ENCODE measurements at regions not wholly inside any gene's neighbourhood (a gene's known extent, or its start where the extent isn't known, plus 50 kb on each side); places are given as distances from the start of the nearest gene placed in this dataset.

GRCh38 chr11:23403210-23404185, 543.2 kb upstream of the CCDC179 start:
- H3K4me1 ChIP-seq = no peaks in the 10 kb centered on the region
- in situ Hi-C loops (cut with MboI; ENCODE audit: low sequenced_read_pairs in 4 of 4) = no loop called here
- H3K36me3 ChIP-seq = no peaks in the 10 kb centered on the region
- H3K27ac ChIP-seq = no peak overlapping the region
- no peak for ATAC-seq
- TF ChIP-seq POLR2A (IDR thresholded peaks at IDR 0.05) = no peak
- TF ChIP-seq, protein P1, sequence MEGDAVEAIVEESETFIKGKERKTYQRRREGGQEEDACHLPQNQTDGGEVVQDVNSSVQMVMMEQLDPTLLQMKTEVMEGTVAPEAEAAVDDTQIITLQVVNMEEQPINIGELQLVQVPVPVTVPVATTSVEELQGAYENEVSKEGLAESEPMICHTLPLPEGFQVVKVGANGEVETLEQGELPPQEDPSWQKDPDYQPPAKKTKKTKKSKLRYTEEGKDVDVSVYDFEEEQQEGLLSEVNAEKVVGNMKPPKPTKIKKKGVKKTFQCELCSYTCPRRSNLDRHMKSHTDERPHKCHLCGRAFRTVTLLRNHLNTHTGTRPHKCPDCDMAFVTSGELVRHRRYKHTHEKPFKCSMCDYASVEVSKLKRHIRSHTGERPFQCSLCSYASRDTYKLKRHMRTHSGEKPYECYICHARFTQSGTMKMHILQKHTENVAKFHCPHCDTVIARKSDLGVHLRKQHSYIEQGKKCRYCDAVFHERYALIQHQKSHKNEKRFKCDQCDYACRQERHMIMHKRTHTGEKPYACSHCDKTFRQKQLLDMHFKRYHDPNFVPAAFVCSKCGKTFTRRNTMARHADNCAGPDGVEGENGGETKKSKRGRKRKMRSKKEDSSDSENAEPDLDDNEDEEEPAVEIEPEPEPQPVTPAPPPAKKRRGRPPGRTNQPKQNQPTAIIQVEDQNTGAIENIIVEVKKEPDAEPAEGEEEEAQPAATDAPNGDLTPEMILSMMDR (IDR thresholded peaks at IDR 0.05 in 4 of 5, conservative IDR thresholded peaks at IDR 0.05 in 1 of 5) = no peak
- H3K9me3 ChIP-seq = no peaks in the 10 kb centered on the region
- intact Hi-C loops (cut with DNase I; ENCODE audit: low total_unique reads) = no loop called here
- no peak for DNase-seq
- no peaks in the 10 kb centered on the region for H3K27me3 ChIP-seq
- no peak overlapping the region for H3K4me3 ChIP-seq

- intact Hi-C loops (cut with DNase I; ENCODE audit: low total_unique reads) (no loop called here), in situ Hi-C loops (cut with MboI; ENCODE audit: low sequenced_read_pairs in 4 of 4) (no loop called here)
- ATAC-seq (no peak), DNase-seq (no peak)
- H3K27ac ChIP-seq = no peak overlapping the region
- H3K27me3 ChIP-seq = no peaks in the 10 kb centered on the region
- H3K4me3 ChIP-seq = no peak overlapping the region
- H3K36me3 ChIP-seq = no peaks in the 10 kb centered on the region
- TF ChIP-seq POLR2A (IDR thresholded peaks at IDR 0.05) = no peak
- TF ChIP-seq, protein P1 (IDR thresholded peaks at IDR 0.05 in 4 of 5, conservative IDR thresholded peaks at IDR 0.05 in 1 of 5) = no peak
- no peaks in the 10 kb centered on the region for H3K9me3 ChIP-seq
- H3K4me1 ChIP-seq = no peaks in the 10 kb centered on the region
Observed at GRCh38 chr11:23404225-23405160, 544.2 kb upstream of the CCDC179 start.

- H3K36me3 ChIP-seq = no peaks in the 10 kb centered on the region
- no peaks in the 10 kb centered on the region for H3K4me1 ChIP-seq
- DNase-seq (no peak), ATAC-seq (no peak)
- no peaks in the 10 kb centered on the region for H3K27me3 ChIP-seq
- TF ChIP-seq, protein P1 (IDR thresholded peaks at IDR 0.05 in 4 of 5, conservative IDR thresholded peaks at IDR 0.05 in 1 of 5) = no peak
- no peak for TF ChIP-seq POLR2A (IDR thresholded peaks at IDR 0.05)
- in situ Hi-C loops (cut with MboI; ENCODE audit: low sequenced_read_pairs in 4 of 4) (no loop called here), intact Hi-C loops (cut with DNase I; ENCODE audit: low total_unique reads) (no loop called here)
- no peaks in the 10 kb centered on the region for H3K9me3 ChIP-seq
- H3K27ac ChIP-seq = no peak overlapping the region
- no peak overlapping the region for H3K4me3 ChIP-seq
Observed at GRCh38 chr11:23405350-23405937, 545.2 kb upstream of the CCDC179 start.

DNA sequence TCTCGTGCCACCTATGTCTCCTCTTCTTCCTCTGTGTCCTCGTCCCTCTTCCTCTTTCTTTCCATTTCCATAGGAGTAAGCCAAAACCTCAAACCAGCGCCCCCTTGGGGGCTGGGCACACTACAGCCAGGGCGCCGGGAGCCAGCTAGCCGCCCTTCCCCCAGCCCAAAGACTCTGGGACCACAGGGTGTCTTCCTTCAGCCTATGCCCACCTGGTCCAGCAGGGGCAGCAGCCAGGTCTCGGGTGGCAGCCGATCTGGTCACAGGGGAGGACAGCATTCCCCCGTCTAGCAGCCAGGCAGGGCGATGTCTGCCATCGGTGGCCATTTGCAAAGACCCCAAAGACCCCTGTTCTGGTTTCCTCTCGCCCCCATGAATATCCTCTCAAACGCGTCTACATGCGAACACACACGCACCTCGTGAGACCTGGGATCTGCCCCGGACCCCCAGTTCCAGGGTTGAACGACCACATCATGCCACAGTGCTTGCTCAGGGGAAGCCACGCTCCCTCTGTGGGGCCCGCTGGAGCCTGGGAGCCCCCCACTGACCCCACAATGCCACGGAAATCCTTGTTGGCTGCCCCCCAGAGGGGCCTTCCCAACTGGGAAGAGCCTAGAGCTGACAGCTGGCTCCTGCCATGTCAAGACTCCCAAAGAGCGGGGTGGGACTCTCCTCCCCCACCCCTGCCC, 546.0 kb upstream of the CCDC179 start:
- no peaks in the 10 kb centered on the region for H3K36me3 ChIP-seq
- no peaks in the 10 kb centered on the region for H3K9me3 ChIP-seq
- ATAC-seq (no peak), DNase-seq (no peak)
- in situ Hi-C loops (cut with MboI; ENCODE audit: low sequenced_read_pairs in 4 of 4) = no loop called here
- no peaks in the 10 kb centered on the region for H3K27me3 ChIP-seq
- H3K27ac ChIP-seq = no peak overlapping the region
- no peak overlapping the region for H3K4me3 ChIP-seq
- H3K4me1 ChIP-seq = no peaks in the 10 kb centered on the region
- TF ChIP-seq, protein P1 (IDR thresholded peaks at IDR 0.05 in 4 of 5, conservative IDR thresholded peaks at IDR 0.05 in 1 of 5) = no peak
- no peak for TF ChIP-seq POLR2A (IDR thresholded peaks at IDR 0.05)
- intact Hi-C loops (cut with DNase I; ENCODE audit: low total_unique reads) = no loop called here
